Endothelial cell of umbilical vein (primary cell): ENCODE measurements at regions not wholly inside any gene's neighbourhood (a gene's known extent, or its start where the extent isn't known, plus 50 kb on each side); places are given as distances from the start of the nearest gene placed in this dataset.
"Not testable (repeated sequence)": the region's sequence is repeated elsewhere in the genome, so short reads cannot be mapped to it uniquely, and the experiment has no call there.

Experiments
- BruUV-seq: library from RNA; stranded (reverse); fragments of 400-500 nt; replicated peaks from 2 replicates; lab custom pipeline; 2021; lab: Mats Ljungman, UMichigan
- CTCF ChIA-PET: fragments of 300-600, 350-600 bp; sonication (Branson Sonifier 250); formaldehyde crosslinking; loops from one replicate; lab custom pipeline; 2021; ENCODE audit warnings: antibody characterized with exemption, inconsistent platforms; lab: Charles Lee
- POLR2A ChIA-PET: fragments of 300-600, 350-600 bp; sonication (Branson Sonifier 250); formaldehyde crosslinking; loops from one replicate; lab custom pipeline; 2021; ENCODE audit warnings: antibody characterized with exemption, inconsistent platforms; lab: Charles Lee
- DNase-seq: peaks from one replicate; pipeline ENCODE4 v3.0.0-alpha.2; 2011; ENCODE audit warnings: low read depth, low spot score
- FAIRE-seq: peaks from 2 replicates; lab custom pipeline; 2011; peaks lifted over from hg19 to GRCh38; lab: Jason Lieb, UNC
- H2AFZ ChIP-seq: 2 replicates; pipeline ENCODE4 v1.6.0; 2012; ENCODE audit warnings: low read depth, low read length, control low read depth, inconsistent platforms
- H3K27ac ChIP-seq: 2 replicates; pipeline ENCODE4 v1.5.1; 2011; ENCODE audit warnings: low read depth, mild to moderate bottlenecking, control low read depth, low read length, moderate library complexity; ENCODE audit not compliant: insufficient read depth
- H3K27me3 ChIP-seq, 2 experiments: 2 replicates each; pipeline versions ENCODE4 v1.6.0 to v1.6.1; 2011; ENCODE audit warnings: low read length in 2 of 2, mixed read lengths in 1 of 2; ENCODE audit not compliant: control insufficient read depth in 2 of 2, insufficient read depth in 2 of 2
- H3K36me3 ChIP-seq, 2 experiments: 2 replicates in 1 of 2; 3 replicates in 1 of 2; pipeline ENCODE4 v1.5.1; 2011; ENCODE audit warnings: low read length in 2 of 2, mild to moderate bottlenecking in 1 of 2, moderate library complexity in 1 of 2; ENCODE audit not compliant: control insufficient read depth in 2 of 2, insufficient read depth in 2 of 2; ENCODE audit errors: extremely low read depth in 1 of 2
- H3K4me1 ChIP-seq: 3 replicates; pipeline ENCODE4 v1.5.1; 2011; ENCODE audit warnings: mild to moderate bottlenecking, low read length; ENCODE audit not compliant: control insufficient read depth, insufficient read depth; ENCODE audit errors: extremely low read depth
- H3K4me2 ChIP-seq: 2 replicates; pipeline ENCODE4 v1.6.1; 2011; ENCODE audit warnings: low read length, control low read depth, mixed read lengths; ENCODE audit not compliant: insufficient read depth
- H3K4me3 ChIP-seq, 3 experiments: fragments of 200-600 bp in 1 of 3; sonication (generic), shearing (Covaris generic) in 1 of 3; replicated peaks in 1 of 3; 2 replicates each; pipeline ENCODE4 v1.5.1; 2011 to 2016; ENCODE audit warnings: control low read depth in 3 of 3, low read length in 3 of 3, mild to moderate bottlenecking in 2 of 3, inconsistent platforms in 1 of 3, low read depth in 1 of 3, moderate library complexity in 1 of 3; ENCODE audit not compliant: insufficient read depth in 1 of 3
- H3K79me2 ChIP-seq: 2 replicates; pipeline ENCODE4 v1.6.0; 2012; ENCODE audit warnings: low read length, inconsistent platforms; ENCODE audit not compliant: control insufficient read depth, insufficient read depth
- H3K9ac ChIP-seq: replicated peaks from 2 replicates; pipeline ENCODE3; 2011; ENCODE audit warnings: low read length, control low read depth; ENCODE audit not compliant: insufficient read depth; ENCODE audit errors: extremely low read depth
- H3K9me1 ChIP-seq: replicated peaks from 3 replicates; pipeline ENCODE4 v1.6.0; 2011; ENCODE audit warnings: mild to moderate bottlenecking, low read length; ENCODE audit not compliant: control insufficient read depth, insufficient read depth; ENCODE audit errors: extremely low read depth
- H3K9me3 ChIP-seq: replicated peaks from 2 replicates; pipeline ENCODE4 v1.5.1; 2012; ENCODE audit warnings: low read length, inconsistent platforms; ENCODE audit not compliant: control insufficient read depth, insufficient read depth
- H4K20me1 ChIP-seq: replicated peaks from 2 replicates; pipeline ENCODE3; 2011; ENCODE audit warnings: mild to moderate bottlenecking, low read length; ENCODE audit not compliant: control insufficient read depth, insufficient read depth; ENCODE audit errors: extremely low read depth
- CTCF ChIP-seq, 2 donors: IDR thresholded peaks; 1 replicate in 1 of 2; 2 replicates in 1 of 2; pipeline ENCODE4 v1.5.1; 2011; ENCODE audit warnings: low read length in 2 of 2, mild to moderate bottlenecking in 2 of 2, moderate library complexity in 2 of 2, control low read depth in 1 of 2, inconsistent platforms in 1 of 2, low read depth in 1 of 2; ENCODE audit not compliant: insufficient read depth in 1 of 2; ENCODE audit errors: extremely low read depth in 1 of 2
- EZH2 ChIP-seq: IDR thresholded peaks from 2 replicates; pipeline ENCODE4 v1.6.1; 2012; ENCODE audit warnings: borderline replicate concordance, low read depth, mild to moderate bottlenecking, moderate library complexity, low read length, inconsistent platforms; ENCODE audit not compliant: severe bottlenecking
- FOS ChIP-seq: IDR thresholded peaks from 2 replicates; pipeline ENCODE4 v1.6.1; 2011; ENCODE audit warnings: mild to moderate bottlenecking, low read length, moderate library complexity, borderline replicate concordance; ENCODE audit not compliant: insufficient read depth
- GATA2 ChIP-seq: IDR thresholded peaks from 2 replicates; pipeline ENCODE4 v1.7.0; 2011; ENCODE audit warnings: low read depth, mild to moderate bottlenecking, moderate library complexity, mixed read lengths, low read length; ENCODE audit not compliant: insufficient read length, insufficient read depth
- JUN ChIP-seq: IDR thresholded peaks from 2 replicates; pipeline ENCODE4 v1.6.1; 2011; ENCODE audit warnings: borderline replicate concordance, low read depth; ENCODE audit not compliant: insufficient read length, insufficient read depth
- MAX ChIP-seq: IDR thresholded peaks from 2 replicates; pipeline ENCODE4 v1.6.1; 2011; ENCODE audit not compliant: insufficient read depth, insufficient read length
- MYC ChIP-seq: IDR thresholded peaks from one replicate; pipeline ENCODE4 v1.6.1; 2011; ENCODE audit warnings: mild to moderate bottlenecking, low read depth, low read length
- POLR2A ChIP-seq: IDR thresholded peaks from 2 replicates; pipeline ENCODE4 v1.6.1; 2012; ENCODE audit warnings: low read depth, mild to moderate bottlenecking, control low read depth, low read length
- POLR2AphosphoS5 ChIP-seq: IDR thresholded peaks from 2 replicates; pipeline ENCODE4 v1.6.1; 2012; ENCODE audit warnings: low read depth, mild to moderate bottlenecking, control low read depth, low read length, moderate library complexity; ENCODE audit not compliant: insufficient read depth
- dilution Hi-C: fragments of 300-500 bp; cut with MboI; formaldehyde crosslinking; loops from one replicate; pipeline ENCODE4 v1.15.0; 2019; ENCODE audit warnings: low sequenced_read_pairs; ENCODE audit not compliant: extremely low pct_ligation_motif_present
- intact Hi-C: fragments of 100-400 bp; cut with micrococcal nuclease; formaldehyde crosslinking; loops from one replicate; pipeline ENCODE4 v1.10.0; 2022

- H3K4me1 ChIP-seq, dilution Hi-C loops, H3K4me3 ChIP-seq, FAIRE-seq, H3K27me3 ChIP-seq, H3K27ac ChIP-seq, H3K9ac ChIP-seq, H4K20me1 ChIP-seq, H3K36me3 ChIP-seq, H3K4me2 ChIP-seq, H3K9me1 ChIP-seq, H2AFZ ChIP-seq, intact Hi-C loops, BruUV-seq, H3K79me2 ChIP-seq, H3K9me3 ChIP-seq, CTCF ChIA-PET, POLR2A ChIA-PET, DNase-seq: not testable (repeated sequence)
Measured at GRCh38 chr1:65649185-65649584, 143.5 kb upstream of the PDE4B start.

GRCh38 chr1:65650682-65651081 is 142.0 kb upstream of the PDE4B start:
- H3K36me3 ChIP-seq: no peaks in the 10 kb centered on the region
- H3K9me3 ChIP-seq: no peaks in the 10 kb centered on the region
- no peak for DNase-seq
- no peaks in the 10 kb centered on the region for H3K79me2 ChIP-seq
- H3K27ac ChIP-seq: no peak overlapping the region
- intact Hi-C loops (no loop called here), dilution Hi-C loops (no loop called here)
- no peak overlapping the region for H3K9ac ChIP-seq
- no peaks in the 10 kb centered on the region for H4K20me1 ChIP-seq
- no peak for FAIRE-seq
- H2AFZ ChIP-seq: no peak overlapping the region
- no peak for TF ChIP-seq EZH2
- TF ChIP-seq CTCF (IDR thresholded peaks at IDR 0.05; ENCODE audit: extremely low read depth in 1 of 2, insufficient read depth in 1 of 2, low read depth in 1 of 2, low read length in 2 of 2): no peak
- no peak for TF ChIP-seq POLR2AphosphoS5
- no peak for TF ChIP-seq JUN
- no peak for TF ChIP-seq POLR2A
- TF ChIP-seq GATA2: no peak
- TF ChIP-seq FOS: no peak
- TF ChIP-seq MAX: no peak
- TF ChIP-seq MYC: no peak
- no peak overlapping the region for H3K4me2 ChIP-seq
- no peaks in the 10 kb centered on the region for H3K9me1 ChIP-seq
- BruUV-seq: no TSS peak
- H3K4me1 ChIP-seq: no peaks in the 10 kb centered on the region
- no peak overlapping the region for H3K4me3 ChIP-seq
- POLR2A ChIA-PET: no interaction called here
- CTCF ChIA-PET: interaction anchor here (1.8 kb wide), 1 partner anchor 10 kb away, joined by 6 read pairs; no protein-coding TSS in a partner anchor
- no peaks in the 10 kb centered on the region for H3K27me3 ChIP-seq

GRCh38 chr1:65654526-65654925 is 138.2 kb upstream of the PDE4B start:
- H3K9ac ChIP-seq, FAIRE-seq, POLR2A ChIA-PET, BruUV-seq, H4K20me1 ChIP-seq, H3K36me3 ChIP-seq, H2AFZ ChIP-seq, DNase-seq, H3K79me2 ChIP-seq, H3K4me1 ChIP-seq, H3K27ac ChIP-seq, H3K4me2 ChIP-seq, H3K4me3 ChIP-seq, dilution Hi-C loops, H3K9me1 ChIP-seq, intact Hi-C loops, H3K27me3 ChIP-seq, H3K9me3 ChIP-seq: not testable (repeated sequence)
- CTCF ChIA-PET: interaction anchor here (1.3 to 2.2 kb wide), 2 partner anchors 22 to 33 kb away, joined by 3 to 4 read pairs; no protein-coding TSS in a partner anchor
